GM18951 (cell line): ENCODE measurements at regions not wholly inside any gene's neighbourhood (a gene's known extent, or its start where the extent isn't known, plus 50 kb on each side); places are given as distances from the start of the nearest gene placed in this dataset.

Experiments used
- POLR2A ChIP-seq: IDR thresholded peaks from 4 replicates; pipeline ENCODE4 v1.6.1; 2011; ENCODE audit warnings: mild to moderate bottlenecking; ENCODE audit not compliant: insufficient read length, insufficient read depth; ENCODE audit errors: extremely low read depth
- in situ Hi-C: fragments of 300-500 bp; cut with MboI; formaldehyde crosslinking; loops from one replicate; pipeline ENCODE4 v1.12.0; 2022; ENCODE audit warnings: low sequenced_read_pairs, mixed read lengths, inconsistent platforms; ENCODE audit not compliant: unreplicated experiment

DNA sequence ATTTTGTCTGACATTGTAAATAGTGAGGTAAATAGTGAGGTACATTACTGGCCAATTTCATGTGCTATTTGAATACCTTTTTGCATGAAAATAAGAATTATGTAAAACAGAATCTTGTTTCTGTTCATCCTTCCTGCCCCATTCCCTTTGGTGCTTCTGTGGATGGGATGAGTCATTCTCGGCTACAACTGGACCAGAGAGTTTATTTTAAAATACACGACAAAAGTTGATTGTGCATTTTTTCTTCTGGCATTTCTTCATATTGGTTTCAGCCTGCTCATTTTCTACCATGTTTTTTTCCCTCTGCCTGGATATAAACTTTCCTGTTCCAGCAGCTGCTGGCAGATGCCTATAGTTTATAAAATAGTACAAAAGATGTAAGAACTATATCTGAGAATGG lies 107.5 kb downstream of the CYSLTR2 start:
- in situ Hi-C loops: loop anchor here (5.0 to 25.0 kb wide), 4 partner anchors 164 to 949 kb away; no protein-coding TSS in a partner anchor
- TF ChIP-seq POLR2A: no peak

DNA sequence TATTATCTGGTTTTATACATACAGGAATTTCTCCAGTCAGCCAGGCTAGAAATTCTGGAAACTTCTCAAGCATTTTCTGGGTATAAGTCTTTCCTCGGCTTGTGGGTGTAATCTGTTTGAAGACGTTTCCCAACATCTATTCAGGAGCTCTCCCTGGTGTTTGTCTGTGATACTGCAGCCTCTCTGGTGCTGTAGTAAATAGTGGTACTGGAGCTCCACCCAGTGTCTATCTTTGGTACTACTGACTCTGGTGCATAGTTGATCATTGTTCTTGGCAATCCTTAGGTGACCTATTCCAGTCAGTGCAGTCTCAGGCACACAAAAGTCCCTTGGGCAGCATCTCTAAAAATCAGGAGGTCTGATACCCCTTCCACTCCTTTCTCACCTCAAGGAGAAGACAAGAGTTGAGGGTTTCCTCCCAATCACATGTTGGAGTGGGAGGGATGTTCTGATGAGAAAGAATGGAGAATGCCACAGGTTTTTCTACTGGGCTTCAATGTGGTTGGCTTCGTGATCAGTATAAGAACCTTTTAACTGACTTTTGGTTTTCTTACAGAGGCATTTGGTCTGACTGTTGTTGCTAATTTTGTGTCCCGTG lies 115.5 kb downstream of the CYSLTR2 start:
- no peak for TF ChIP-seq POLR2A
- in situ Hi-C loops: loop anchor here (10.0 to 25.0 kb wide), 3 partner anchors 444 to 957 kb away; no protein-coding TSS in a partner anchor

DNA sequence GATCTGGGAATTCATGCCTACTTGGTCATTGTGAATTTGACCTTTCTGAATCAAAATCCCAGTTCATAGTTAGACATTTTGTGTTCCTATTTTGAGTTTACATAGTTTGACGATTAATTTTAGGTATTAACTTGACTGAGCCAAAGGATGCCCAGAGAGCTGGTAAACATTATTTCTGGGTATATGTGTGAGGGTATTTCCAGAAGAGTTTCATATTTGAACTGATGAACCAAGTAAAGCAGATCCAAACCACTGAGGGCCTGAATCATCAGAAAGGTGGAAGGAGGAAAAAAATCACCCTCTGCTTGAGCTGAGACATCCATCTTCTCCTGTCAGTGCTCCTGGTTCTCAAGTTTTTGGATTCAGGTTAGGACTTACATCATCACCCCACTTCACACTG lies 116.6 kb downstream of the CYSLTR2 start:
- in situ Hi-C loops: loop anchor here (25.0 kb wide), 1 partner anchor 958 kb away; no protein-coding TSS in a partner anchor
- no peak for TF ChIP-seq POLR2A

DNA sequence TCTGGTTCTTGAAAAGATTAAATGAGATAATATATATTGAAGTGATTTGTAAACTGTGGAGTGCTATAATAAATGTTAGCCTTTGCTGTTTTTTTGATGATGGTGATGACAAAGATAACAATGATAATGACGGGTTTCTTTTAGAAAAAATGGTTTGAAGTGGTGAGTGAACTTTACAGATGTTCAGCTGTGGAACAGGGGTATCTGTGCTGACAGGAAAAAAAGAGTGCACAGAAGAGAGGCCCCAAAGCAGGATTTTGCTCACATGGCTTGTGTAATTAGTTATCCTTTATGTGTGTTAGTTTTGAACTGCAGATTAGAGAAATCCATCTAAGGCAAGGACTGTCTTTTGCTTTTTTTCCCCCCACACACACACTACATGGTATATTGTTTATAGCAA lies 119.2 kb downstream of the CYSLTR2 start:
- in situ Hi-C loops: loop anchor here (25.0 kb wide), 1 partner anchor 961 kb away; no protein-coding TSS in a partner anchor
- no peak for TF ChIP-seq POLR2A

DNA sequence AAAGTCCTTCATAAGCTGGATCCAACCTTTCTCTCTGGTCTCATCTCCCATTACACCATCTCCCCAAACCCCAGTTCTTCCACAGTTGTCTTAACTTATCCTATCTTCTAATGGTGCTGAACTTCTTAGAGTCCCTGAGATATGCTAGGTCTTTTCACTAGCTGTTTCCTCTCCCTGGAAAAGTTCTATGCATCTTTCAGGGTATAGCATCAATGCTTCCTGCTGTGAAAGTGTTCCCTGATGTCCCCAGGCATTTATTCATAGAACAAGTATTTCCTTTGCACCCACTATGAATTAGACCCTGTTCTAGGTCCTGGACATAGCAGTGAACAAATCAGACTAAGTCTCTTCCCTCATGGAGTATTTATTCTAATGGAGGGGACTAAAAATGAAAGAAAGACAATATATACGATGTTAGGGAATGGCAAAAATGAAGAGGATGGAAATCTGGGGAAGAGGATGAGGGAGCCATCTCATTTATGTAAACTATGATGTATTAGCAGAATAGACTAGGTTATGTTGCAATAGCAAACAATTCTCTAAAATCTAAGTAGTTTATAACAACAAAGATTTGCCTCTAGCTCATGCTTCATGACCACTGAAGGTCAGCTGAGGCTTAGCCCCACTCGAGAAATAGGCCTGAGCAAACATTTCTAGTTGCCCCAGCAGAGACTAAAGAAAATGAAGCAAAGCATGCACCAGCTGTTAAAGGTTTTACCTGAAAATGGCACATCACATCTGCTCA lies 120.0 kb downstream of the CYSLTR2 start:
- TF ChIP-seq POLR2A: no peak

DNA sequence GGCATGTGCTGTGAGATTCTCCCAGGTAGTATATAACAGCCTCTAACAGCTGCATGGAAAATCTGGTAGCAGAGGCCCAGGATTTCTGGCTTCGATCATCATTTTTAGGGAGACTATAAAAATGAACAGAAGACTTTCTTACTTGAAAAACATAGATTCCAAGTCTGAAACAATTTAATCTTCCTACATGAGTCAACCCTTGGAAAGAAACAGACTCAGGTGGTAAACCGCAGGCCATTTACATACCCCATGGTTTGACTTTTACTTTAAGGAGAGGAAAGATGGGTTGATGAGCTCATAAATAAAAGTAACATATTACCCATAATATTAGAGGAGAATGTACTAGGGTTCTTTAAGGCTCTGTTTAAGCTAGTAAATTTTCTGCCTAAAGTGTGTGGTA lies 121.6 kb downstream of the CYSLTR2 start:
- in situ Hi-C loops: no loop called here
- no peak for TF ChIP-seq POLR2A

More for the DNA sequence above, 120.0 kb downstream of the CYSLTR2 start:
- in situ Hi-C loops: loop anchor here (25.0 kb wide), 1 partner anchor 961 kb away; no protein-coding TSS in a partner anchor

DNA sequence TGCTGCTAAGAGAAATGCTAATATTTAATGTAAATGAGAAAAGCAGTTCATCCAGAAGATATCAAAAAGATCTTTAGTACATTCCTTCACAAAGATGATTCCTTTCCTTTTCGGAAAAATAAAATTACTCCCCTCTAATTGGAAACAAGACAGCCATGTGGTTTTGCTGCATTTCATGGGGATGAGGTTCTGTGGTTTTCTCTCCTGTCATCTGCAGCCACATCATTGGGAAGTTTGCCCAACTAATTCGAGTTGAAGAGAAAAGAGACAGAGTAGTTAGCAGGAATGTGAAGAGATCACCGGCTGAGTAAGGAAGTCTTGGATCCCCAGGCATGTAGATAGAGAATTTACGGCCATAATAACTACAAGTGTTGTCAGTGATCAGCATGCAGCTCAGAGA lies 122.1 kb downstream of the CYSLTR2 start:
- in situ Hi-C loops: no loop called here
- TF ChIP-seq POLR2A: no peak

DNA sequence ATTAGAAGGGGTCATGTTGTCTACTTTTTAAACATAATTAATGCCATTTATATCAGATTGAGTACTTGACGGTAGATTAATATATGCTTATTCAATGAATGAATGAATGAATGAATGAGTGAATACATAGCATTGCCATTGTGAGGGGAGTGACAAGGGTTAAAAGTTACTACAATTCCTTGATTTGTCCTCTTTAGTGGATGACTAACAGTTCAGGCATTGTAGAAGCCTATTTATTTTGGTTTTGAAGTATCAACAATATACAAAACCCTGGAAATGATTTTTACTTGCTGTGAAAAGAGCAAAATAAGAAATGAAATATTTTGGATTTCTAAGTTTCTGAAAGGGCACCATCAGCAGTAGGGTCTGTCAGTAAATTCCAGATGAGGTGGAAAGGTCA lies 122.7 kb downstream of the CYSLTR2 start:
- no peak for TF ChIP-seq POLR2A
- in situ Hi-C loops: no loop called here

DNA sequence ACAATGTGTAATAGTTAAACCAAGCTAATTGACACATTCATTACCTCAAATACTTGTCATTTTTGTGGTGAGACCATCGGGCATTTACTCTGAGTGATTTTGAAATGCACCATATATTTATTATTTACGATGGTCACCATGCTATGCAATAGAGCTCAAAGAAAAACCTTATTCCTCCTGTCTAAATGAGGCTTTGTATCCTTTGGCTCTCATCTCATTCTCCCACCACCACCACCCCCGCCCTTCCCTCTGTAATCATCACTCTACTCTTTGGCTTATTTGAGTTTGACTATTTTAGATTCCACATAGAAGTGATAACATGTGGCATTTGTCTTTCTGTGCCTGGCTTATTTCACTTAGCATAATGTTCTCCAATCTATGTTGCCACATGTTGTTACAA lies 124.9 kb downstream of the CYSLTR2 start:
- in situ Hi-C loops: no loop called here
- TF ChIP-seq POLR2A: no peak

DNA sequence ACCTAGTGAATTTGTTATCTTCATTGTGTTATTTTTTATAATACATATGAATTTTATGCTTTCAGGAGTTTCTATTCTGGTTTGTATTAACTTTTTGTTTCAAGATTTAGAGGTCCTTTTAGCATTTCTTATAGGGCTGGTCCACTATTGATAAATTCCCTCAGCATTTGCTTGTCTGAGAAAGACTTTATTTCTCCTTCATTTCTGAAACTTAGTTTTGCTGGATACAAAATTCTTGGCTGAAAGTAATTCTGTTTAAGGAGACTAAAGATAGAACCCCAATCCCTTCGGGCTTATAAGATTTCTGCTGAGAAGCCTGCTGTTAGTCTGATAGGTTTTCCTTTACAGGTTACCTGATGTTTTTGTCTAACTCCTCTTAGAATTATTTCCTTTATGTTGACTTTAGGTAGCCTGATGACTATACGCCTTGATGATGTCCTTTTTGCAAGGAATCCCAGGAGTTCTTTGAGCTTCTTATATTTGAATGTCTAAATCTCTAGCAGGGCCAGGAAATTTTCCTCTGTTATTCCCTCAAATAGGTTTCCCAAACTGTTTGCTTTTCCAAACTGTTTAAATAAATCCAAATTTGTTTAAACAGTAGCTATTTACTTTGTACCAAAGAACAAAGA lies 127.1 kb downstream of the CYSLTR2 start:
- in situ Hi-C loops: no loop called here
- no peak for TF ChIP-seq POLR2A

DNA sequence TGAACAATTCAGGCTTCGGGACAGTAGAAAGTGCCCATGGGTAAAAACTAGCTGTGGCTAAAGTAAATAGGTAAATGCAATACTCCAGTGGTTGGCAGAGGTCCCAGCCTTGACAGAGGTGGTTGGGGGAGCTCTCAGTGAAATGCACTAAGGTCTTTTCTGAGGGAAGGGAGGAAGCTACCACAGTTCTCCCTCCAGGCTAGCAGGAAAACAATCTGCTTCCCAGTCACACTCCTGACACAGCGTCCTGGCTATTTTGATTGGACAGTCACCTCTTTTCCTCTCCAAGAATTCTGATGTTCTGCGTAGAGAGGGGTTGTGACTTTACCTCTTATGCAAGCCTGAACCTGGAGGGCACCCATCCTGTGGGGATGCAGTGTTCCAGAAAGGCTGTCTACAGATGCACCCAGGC lies 128.7 kb downstream of the CYSLTR2 start:
- in situ Hi-C loops: no loop called here
- TF ChIP-seq POLR2A: no peak

DNA sequence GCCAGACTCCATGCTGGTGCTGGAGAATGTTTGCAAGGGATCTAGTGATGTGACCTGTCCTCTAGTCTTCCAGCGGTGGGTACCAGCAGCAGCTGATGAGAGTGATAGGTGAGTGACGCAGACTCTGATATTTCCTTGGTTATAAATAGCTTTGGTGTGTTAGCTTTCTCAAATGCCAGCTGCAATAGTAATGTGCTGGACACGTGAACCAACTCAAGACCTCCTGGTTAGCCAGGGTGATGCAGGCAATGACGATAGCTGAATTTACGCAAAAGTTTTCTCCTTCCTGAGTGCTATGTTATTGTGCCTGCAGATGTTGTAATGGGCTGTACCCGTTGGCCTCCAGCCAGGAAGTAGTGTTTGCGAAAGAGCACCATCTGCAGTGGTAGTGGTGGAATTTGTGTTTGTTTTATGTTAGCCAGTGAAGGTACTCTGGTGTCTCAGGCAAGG lies 129.5 kb downstream of the CYSLTR2 start:
- TF ChIP-seq POLR2A: no peak
- in situ Hi-C loops: no loop called here

DNA sequence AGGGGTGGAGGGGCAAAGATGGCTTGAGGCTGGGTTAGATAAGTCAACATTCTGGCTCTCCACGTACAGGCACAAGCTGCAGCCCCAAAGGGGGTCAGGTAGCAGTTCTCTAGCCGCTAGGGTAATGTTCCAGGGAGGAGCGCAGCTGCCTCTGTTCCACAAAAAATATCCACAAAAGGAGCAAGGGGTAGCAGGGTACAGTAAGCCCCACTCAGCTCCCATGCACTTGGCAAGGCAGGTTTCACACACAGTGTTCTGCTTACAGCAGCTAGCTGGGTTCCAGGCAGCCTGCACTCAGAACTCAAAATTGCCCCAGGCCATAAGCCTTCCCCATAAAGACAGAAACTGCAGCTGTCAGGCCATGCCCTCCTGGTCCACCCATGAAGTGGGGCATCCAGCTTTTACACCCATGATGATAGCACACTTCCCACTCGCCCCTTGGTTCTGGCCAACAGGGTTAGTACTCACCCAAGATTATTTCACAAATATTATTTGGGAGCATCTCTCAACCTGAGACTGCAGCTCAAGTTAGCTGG lies 130.0 kb downstream of the CYSLTR2 start:
- in situ Hi-C loops: no loop called here
- TF ChIP-seq POLR2A: no peak
